Keratinocyte (primary cell): ENCODE measurements at regions not wholly inside any gene's neighbourhood (a gene's known extent, or its start where the extent isn't known, plus 50 kb on each side); places are given as distances from the start of the nearest gene placed in this dataset.

Source experiments
- DNase-seq: peaks from one replicate; pipeline ENCODE4 v3.0.0-alpha.2; 2011; ENCODE audit warnings: low read depth, missing footprints, low spot score
- FAIRE-seq: peaks from 2 replicates; lab custom pipeline; 2011; peaks lifted over from hg19 to GRCh38; lab: Jason Lieb, UNC
- H2AFZ ChIP-seq: 2 replicates; pipeline ENCODE4 v1.6.0; 2012; ENCODE audit warnings: low read length, control low read depth, inconsistent platforms; ENCODE audit not compliant: control insufficient read depth
- H3K27ac ChIP-seq: 2 replicates; pipeline ENCODE4 v1.5.1; 2011; ENCODE audit warnings: low read length; ENCODE audit not compliant: control insufficient read depth, insufficient read depth
- H3K27me3 ChIP-seq: 3 replicates; pipeline ENCODE4 v1.6.0; 2011; ENCODE audit warnings: low read length; ENCODE audit not compliant: control insufficient read depth, insufficient read depth; ENCODE audit errors: extremely low read depth
- H3K36me3 ChIP-seq, 2 experiments: 2 replicates in 1 of 2; 3 replicates in 1 of 2; pipeline ENCODE4 v1.5.1; 2011; ENCODE audit warnings: low read length in 2 of 2, mild to moderate bottlenecking in 1 of 2; ENCODE audit not compliant: control insufficient read depth in 2 of 2, insufficient read depth in 2 of 2; ENCODE audit errors: extremely low read depth in 1 of 2
- H3K4me1 ChIP-seq: 3 replicates; pipeline ENCODE4 v1.5.1; 2011; ENCODE audit warnings: low read length; ENCODE audit not compliant: control insufficient read depth, insufficient read depth; ENCODE audit errors: extremely low read depth
- H3K4me2 ChIP-seq: 3 replicates; pipeline ENCODE4 v1.6.0; 2011; ENCODE audit warnings: low read depth, low read length; ENCODE audit not compliant: control insufficient read depth, insufficient read depth; ENCODE audit errors: extremely low read depth
- H3K4me3 ChIP-seq, 3 experiments: fragments of 200-600 bp in 1 of 3; sonication (generic) in 1 of 3; 2 replicates in 2 of 3; 3 replicates in 1 of 3; pipeline ENCODE4 v1.5.1; 2011 to 2016; ENCODE audit warnings: low read length in 3 of 3, mild to moderate bottlenecking in 3 of 3, control low read depth in 2 of 3, inconsistent platforms in 1 of 3, low read depth in 1 of 3, mixed read lengths in 1 of 3, mixed run types in 1 of 3, moderate library complexity in 1 of 3; ENCODE audit not compliant: control insufficient read depth in 2 of 3, insufficient read depth in 2 of 3; ENCODE audit errors: extremely low read depth in 1 of 3
- H3K79me2 ChIP-seq: 2 replicates; pipeline ENCODE4 v1.6.0; 2012; ENCODE audit warnings: low read length; ENCODE audit not compliant: control insufficient read depth, insufficient read depth
- H3K9ac ChIP-seq: 3 replicates; pipeline ENCODE4 v1.6.0; 2011; ENCODE audit warnings: low read length; ENCODE audit not compliant: control insufficient read depth, insufficient read depth; ENCODE audit errors: extremely low read depth
- H3K9me1 ChIP-seq: 3 replicates; pipeline ENCODE4 v1.6.0; 2011; ENCODE audit warnings: low read length; ENCODE audit not compliant: control insufficient read depth, insufficient read depth; ENCODE audit errors: extremely low read depth
- H3K9me3 ChIP-seq: 2 replicates; pipeline ENCODE4 v1.5.1; 2012; ENCODE audit warnings: low read depth, low read length; ENCODE audit not compliant: control insufficient read depth
- H4K20me1 ChIP-seq: 3 replicates; pipeline ENCODE4 v1.6.0; 2011; ENCODE audit warnings: low read length; ENCODE audit not compliant: control insufficient read depth, insufficient read depth; ENCODE audit errors: extremely low read depth
- EZH2 ChIP-seq: IDR thresholded peaks from one replicate; pipeline ENCODE4 v1.6.1; 2012; ENCODE audit warnings: inconsistent platforms, mild to moderate bottlenecking, low read length, moderate library complexity
- dilution Hi-C: fragments of 300-500 bp; cut with MboI; formaldehyde crosslinking; loops from one replicate; pipeline ENCODE4 v1.7.0; 2020; ENCODE audit warnings: low sequenced_read_pairs; ENCODE audit not compliant: extremely low pct_ligation_motif_present
- TF ChIP-seq, protein P1 (sequence below), 3 experiments: IDR thresholded peaks in 1 of 3; conservative IDR thresholded peaks in 1 of 3; optimal IDR thresholded peaks in 1 of 3; 2 replicates in 2 of 3; 3 replicates in 1 of 3; pipeline versions ENCODE3 to v1.5.1; 2011; ENCODE audit warnings: low read length in 3 of 3, mild to moderate bottlenecking in 3 of 3, moderate library complexity in 2 of 3, control low read depth in 1 of 3, inconsistent platforms in 1 of 3; ENCODE audit not compliant: insufficient read depth in 2 of 3; ENCODE audit errors: extremely low read depth in 1 of 3

DNA sequence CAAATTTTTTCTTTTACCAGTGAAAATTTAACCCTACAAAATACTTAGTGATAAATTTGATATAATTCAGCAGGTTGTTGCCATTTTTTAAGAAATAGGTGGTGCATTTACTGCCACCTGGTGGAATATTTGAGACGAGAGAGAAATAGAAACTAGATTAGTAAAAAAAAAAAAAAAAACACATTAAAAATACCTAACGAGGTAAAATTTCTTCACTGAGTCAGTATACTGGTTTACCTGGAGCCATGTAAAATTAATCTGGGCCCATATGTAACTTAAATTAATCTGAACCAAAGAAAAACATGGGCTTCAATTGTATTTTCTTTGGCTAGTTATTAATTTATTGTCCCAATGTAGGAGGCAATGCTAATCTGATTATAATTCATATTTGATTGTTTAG lies 520.8 kb downstream of the EPM2A start:
- no peaks in the 10 kb centered on the region for H3K9me3 ChIP-seq
- H3K27ac ChIP-seq = no peak overlapping the region
- no peaks in the 10 kb centered on the region for H3K79me2 ChIP-seq
- no peak overlapping the region for H2AFZ ChIP-seq
- DNase-seq = no peak
- H4K20me1 ChIP-seq = no peaks in the 10 kb centered on the region
- H3K9me1 ChIP-seq = no peaks in the 10 kb centered on the region
- no peaks in the 10 kb centered on the region for H3K36me3 ChIP-seq
- no peak for FAIRE-seq
- dilution Hi-C loops = no loop called here
- TF ChIP-seq EZH2 = no peak
- TF ChIP-seq, protein P1, sequence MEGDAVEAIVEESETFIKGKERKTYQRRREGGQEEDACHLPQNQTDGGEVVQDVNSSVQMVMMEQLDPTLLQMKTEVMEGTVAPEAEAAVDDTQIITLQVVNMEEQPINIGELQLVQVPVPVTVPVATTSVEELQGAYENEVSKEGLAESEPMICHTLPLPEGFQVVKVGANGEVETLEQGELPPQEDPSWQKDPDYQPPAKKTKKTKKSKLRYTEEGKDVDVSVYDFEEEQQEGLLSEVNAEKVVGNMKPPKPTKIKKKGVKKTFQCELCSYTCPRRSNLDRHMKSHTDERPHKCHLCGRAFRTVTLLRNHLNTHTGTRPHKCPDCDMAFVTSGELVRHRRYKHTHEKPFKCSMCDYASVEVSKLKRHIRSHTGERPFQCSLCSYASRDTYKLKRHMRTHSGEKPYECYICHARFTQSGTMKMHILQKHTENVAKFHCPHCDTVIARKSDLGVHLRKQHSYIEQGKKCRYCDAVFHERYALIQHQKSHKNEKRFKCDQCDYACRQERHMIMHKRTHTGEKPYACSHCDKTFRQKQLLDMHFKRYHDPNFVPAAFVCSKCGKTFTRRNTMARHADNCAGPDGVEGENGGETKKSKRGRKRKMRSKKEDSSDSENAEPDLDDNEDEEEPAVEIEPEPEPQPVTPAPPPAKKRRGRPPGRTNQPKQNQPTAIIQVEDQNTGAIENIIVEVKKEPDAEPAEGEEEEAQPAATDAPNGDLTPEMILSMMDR (optimal IDR thresholded peaks at IDR 0.05 in 1 of 3, IDR thresholded peaks at IDR 0.05 in 1 of 3, conservative IDR thresholded peaks at IDR 0.05 in 1 of 3; ENCODE audit: extremely low read depth in 1 of 3, insufficient read depth in 2 of 3, low read length in 3 of 3) = peak in 2 of 3 experiments; percentile 19 to 21
- no peak overlapping the region for H3K9ac ChIP-seq
- no peak overlapping the region for H3K4me2 ChIP-seq
- H3K4me1 ChIP-seq = no peaks in the 10 kb centered on the region
- H3K4me3 ChIP-seq = no peak overlapping the region
- no peaks in the 10 kb centered on the region for H3K27me3 ChIP-seq

DNA sequence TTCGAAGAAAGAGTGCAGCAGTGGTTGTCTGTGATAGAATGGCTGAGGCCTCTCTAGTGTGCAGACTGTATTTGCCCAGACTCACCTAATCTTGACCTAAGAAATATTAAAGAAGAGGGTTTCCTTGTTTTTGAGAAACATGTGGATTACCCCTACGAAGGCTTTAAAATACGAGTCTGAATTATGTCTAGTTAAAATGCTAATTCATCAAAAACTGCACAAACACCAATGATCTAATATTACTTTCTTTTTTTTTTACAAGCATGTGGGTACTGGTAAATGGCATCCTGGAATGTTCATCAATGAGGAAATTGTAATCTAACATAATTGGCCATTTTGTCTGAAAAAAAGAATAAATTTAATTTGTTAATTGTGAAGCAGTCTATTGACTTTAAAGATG lies 510.9 kb downstream of the EPM2A start:
- H3K4me1 ChIP-seq = no peaks in the 10 kb centered on the region
- no peak overlapping the region for H3K9ac ChIP-seq
- H3K4me3 ChIP-seq = no peak overlapping the region
- TF ChIP-seq, protein P1 (optimal IDR thresholded peaks at IDR 0.05 in 1 of 3, IDR thresholded peaks at IDR 0.05 in 1 of 3, conservative IDR thresholded peaks at IDR 0.05 in 1 of 3; ENCODE audit: extremely low read depth in 1 of 3, insufficient read depth in 2 of 3, low read length in 3 of 3) = no peak
- no peaks in the 10 kb centered on the region for H3K36me3 ChIP-seq
- H3K27ac ChIP-seq = no peak overlapping the region
- no peaks in the 10 kb centered on the region for H3K9me3 ChIP-seq
- H3K9me1 ChIP-seq = no peaks in the 10 kb centered on the region
- no peaks in the 10 kb centered on the region for H3K79me2 ChIP-seq
- no peaks in the 10 kb centered on the region for H4K20me1 ChIP-seq
- FAIRE-seq (no peak), DNase-seq (no peak)
- dilution Hi-C loops = no loop called here
- no peak overlapping the region for H2AFZ ChIP-seq
- no peak overlapping the region for H3K4me2 ChIP-seq
- H3K27me3 ChIP-seq = no peaks in the 10 kb centered on the region
